Stimulated activated CD8-positive, alpha-beta memory T cell treated with anti-CD3 and anti-CD28 coated beads, Interleukin-15, amount 100 ng/mL, for 48 hours (primary cell): ENCODE measurements at regions not wholly inside any gene's neighbourhood (a gene's known extent, or its start where the extent isn't known, plus 50 kb on each side); places are given as distances from the start of the nearest gene placed in this dataset.

Experiments
- DNase-seq, 2 donors: peaks; one replicate each; pipeline ENCODE4 v3.0.0-alpha.2; 2020; ENCODE audit warnings: low read depth in 2 of 2

GRCh38 chr12:92466391-92467305, 236.1 kb upstream of the PLEKHG7 start:
- DNase-seq: no peak

GRCh38 chr12:92465786-92466295, 236.9 kb upstream of the PLEKHG7 start:
- DNase-seq: no peak

GRCh38 chr12:92464911-92465310, 237.9 kb upstream of the PLEKHG7 start:
- DNase-seq: no peak

DNA sequence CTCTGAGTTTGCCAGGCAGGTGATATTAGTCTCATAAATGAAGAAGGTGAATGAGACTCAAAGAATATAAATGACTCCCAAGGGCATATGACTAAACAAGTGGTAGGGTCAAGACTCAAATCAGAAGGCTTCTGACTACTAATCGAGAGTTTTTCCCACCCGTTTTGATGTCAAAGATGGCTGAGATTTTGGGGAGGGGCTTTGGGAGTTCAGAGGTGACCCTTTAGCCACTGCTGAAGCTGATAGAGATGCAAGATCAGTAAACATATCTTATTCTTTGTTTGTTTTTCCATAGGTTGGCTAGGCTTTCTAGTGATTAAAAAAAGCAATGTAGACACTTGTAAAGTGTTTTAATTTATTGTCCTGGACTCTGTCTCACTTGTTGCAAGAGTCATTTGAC, 239.6 kb upstream of the PLEKHG7 start:
- no peak for DNase-seq

GRCh38 chr12:92462527-92462926, 240.3 kb upstream of the PLEKHG7 start:
- no peak for DNase-seq

DNA sequence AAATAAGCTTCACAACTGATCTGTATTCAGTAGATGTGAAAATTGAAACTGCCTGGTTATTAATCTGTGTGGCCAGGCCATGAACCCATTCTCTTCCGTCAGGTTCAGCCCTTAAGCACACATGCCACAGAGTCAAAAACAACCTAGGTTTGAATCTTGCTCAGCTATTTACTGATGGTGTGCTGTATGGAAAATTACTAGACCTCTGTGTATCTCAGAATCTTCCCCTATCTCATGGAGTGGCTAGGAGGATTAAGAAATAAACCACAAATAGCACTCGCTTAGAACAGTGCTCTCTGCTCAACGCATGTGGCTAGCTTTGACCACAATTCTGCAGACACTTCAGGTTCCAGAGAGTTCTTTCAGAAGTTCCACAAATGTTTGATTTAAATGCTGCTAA, 240.7 kb upstream of the PLEKHG7 start:
- peak in 1 of 2 donors; percentile 6 for DNase-seq

GRCh38 chr12:92459850-92460249, 242.9 kb upstream of the PLEKHG7 start:
- DNase-seq: no peak

- no peak for DNase-seq
Measured at GRCh38 chr12:92458996-92459395, 243.8 kb upstream of the PLEKHG7 start.

- no peak for DNase-seq
Measured at GRCh38 chr12:92457458-92458180, 245.2 kb upstream of the PLEKHG7 start.

DNA sequence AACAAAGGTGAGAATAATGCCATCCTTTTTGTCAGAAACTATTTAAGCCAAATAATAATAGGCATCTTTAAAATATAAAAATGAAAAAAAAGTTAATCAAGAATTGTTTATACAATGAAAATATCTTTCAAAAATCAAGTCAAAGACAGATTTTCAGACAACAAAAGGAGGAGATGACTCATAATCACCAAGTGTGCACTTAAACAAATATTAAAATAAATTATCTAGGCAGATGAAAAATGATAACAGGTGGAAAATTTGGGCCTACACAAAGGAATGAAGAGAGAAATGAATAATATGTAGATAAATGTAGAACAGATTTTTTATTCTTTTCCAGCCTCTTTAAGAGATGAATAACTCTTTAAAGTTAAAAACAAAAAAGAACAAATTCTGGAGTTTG, 250.0 kb upstream of the PLEKHG7 start:
- DNase-seq: no peak

GRCh38 chr12:92446083-92446460, 256.7 kb upstream of the PLEKHG7 start:
- no peak for DNase-seq

GRCh38 chr12:92445253-92446082, 257.3 kb upstream of the PLEKHG7 start:
- DNase-seq: no peak

DNA sequence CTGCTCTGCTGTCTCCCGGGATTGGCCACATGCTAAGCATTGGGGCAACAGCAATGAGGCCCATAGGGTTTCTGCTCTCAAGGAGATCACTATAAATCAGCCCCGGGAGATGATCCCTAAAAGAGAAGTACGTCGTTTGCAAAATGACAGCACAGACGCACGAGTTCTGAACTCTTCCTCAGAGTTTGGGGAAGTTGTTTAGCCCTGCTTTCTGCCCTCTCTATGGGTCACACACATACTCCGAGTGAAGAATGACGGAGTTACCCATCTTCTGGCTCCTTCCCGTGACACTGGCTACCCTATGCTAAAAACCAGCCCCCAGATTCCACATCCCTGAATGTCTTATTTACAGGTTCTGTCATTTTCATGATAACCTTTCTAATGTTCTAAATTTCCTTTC, 258.0 kb upstream of the PLEKHG7 start:
- no peak for DNase-seq

- DNase-seq: no peak
Measured at GRCh38 chr12:92442782-92443181, 260.0 kb upstream of the PLEKHG7 start.

DNA sequence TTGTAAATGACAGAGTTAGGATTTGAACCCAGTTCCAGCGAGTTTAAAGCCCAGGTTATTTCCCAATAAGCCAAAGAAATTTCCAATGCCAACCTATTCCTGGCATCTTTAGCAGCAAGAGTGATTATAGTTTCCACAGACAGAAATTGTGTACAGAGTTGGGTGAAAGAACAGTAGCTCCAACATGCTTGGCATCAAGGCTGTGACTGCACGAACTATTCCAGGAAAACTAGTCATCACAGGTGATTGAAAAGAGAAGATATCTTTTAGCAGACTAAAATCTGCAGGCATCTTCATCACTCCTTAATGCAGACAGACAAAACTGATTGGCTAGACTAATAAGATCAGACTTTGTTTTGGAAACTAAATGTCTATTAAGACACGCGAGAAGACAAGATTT, 262.7 kb upstream of the PLEKHG7 start:
- no peak for DNase-seq

GRCh38 chr12:92439420-92439805, 263.4 kb upstream of the PLEKHG7 start:
- DNase-seq: no peak

- no peak for DNase-seq
Measured at GRCh38 chr12:92438641-92439419, 264.0 kb upstream of the PLEKHG7 start.

DNA sequence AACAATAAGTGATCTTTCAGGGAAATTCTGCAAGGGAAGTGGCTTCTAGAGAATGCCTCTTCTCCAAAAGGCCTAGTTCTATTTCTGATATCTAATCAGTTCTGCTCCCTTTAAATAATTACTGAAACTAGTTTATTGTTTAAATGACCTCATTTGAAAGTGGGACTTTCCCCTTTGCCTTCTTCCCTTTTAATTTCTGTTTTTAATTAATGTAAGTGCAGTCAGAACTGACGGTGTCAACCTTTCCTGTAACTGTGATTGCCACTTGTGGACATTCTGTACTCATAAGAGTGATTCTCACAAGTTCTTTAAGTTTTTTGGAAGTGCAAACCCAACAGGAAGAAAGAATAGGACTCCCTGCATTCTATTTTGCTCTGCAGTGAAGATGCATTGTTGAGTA, 265.3 kb upstream of the PLEKHG7 start:
- DNase-seq: no peak

DNA sequence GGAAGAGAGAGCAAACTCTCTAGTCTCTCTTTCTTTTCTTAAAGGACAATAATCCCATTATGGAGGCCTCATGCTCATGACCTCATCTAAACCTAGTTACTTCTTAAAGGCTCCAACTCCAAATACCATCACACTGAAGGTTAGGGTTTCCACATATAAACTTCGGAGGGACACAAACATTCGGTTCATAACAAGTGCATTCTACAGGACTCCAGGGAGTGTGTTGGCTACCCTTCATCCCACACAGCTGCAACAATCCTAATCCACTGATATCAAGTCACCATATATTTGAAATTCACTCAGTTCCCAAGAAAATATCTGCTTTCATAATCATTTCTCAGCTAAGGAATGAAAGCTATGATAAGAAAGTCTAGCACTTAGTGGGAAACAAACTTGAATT, 265.9 kb upstream of the PLEKHG7 start:
- no peak for DNase-seq

- no peak for DNase-seq
Measured at GRCh38 chr12:92434607-92435025, 268.2 kb upstream of the PLEKHG7 start.

GRCh38 chr12:92432724-92433441, 269.9 kb upstream of the PLEKHG7 start:
- DNase-seq: no peak
